ENCODE measurements at regions not wholly inside any gene's neighbourhood (a gene's known extent, or its start where the extent isn't known, plus 50 kb on each side); places are given as distances from the start of the nearest gene placed in this dataset.
"Not testable (repeated sequence)": the region's sequence is repeated elsewhere in the genome, so short reads cannot be mapped to it uniquely, and the experiment has no call there.

- not testable (repeated sequence) for TF ChIP-seq CTCF (IDR thresholded peaks at IDR 0.05); E2F1 (CRISPR knock-in tag; IDR thresholded peaks at IDR 0.05); ESRRA (CRISPR knock-in tag; IDR thresholded peaks at IDR 0.05; ENCODE audit: borderline replicate concordance); FOXP1 (CRISPR knock-in tag; IDR thresholded peaks at IDR 0.05; ENCODE audit: borderline replicate concordance); EMX1 (CRISPR knock-in tag; IDR thresholded peaks at IDR 0.05)
Observed at GRCh38 chr22:12603399-12603798, 2924.6 kb upstream of the OR11H1 start.
